HEK293T (cell line): ENCODE measurements at regions not wholly inside any gene's neighbourhood (a gene's known extent, or its start where the extent isn't known, plus 50 kb on each side); places are given as distances from the start of the nearest gene placed in this dataset.

Experiments used
- FOXK2 ChIP-seq: fragments of 450-650 bp; IDR thresholded peaks from 2 replicates; pipeline ENCODE4 v1.6.1; 2016; ENCODE audit warnings: mild to moderate bottlenecking
- LEF1 ChIP-seq: fragments of 450-650 bp; IDR thresholded peaks from 2 replicates; pipeline ENCODE4 v1.6.1; 2017; ENCODE audit warnings: mild to moderate bottlenecking, borderline replicate concordance
- SP1 ChIP-seq: fragments of 450-650 bp; IDR thresholded peaks from 2 replicates; pipeline ENCODE4 v1.6.1; 2017
- SUZ12 ChIP-seq: fragments of 450-650 bp; IDR thresholded peaks from 2 replicates; pipeline ENCODE4 v1.6.1; 2016; ENCODE audit warnings: mild to moderate bottlenecking
- ZNF384 ChIP-seq: fragments of 450-650 bp; IDR thresholded peaks from 2 replicates; pipeline ENCODE4 v1.6.1; 2016

DNA sequence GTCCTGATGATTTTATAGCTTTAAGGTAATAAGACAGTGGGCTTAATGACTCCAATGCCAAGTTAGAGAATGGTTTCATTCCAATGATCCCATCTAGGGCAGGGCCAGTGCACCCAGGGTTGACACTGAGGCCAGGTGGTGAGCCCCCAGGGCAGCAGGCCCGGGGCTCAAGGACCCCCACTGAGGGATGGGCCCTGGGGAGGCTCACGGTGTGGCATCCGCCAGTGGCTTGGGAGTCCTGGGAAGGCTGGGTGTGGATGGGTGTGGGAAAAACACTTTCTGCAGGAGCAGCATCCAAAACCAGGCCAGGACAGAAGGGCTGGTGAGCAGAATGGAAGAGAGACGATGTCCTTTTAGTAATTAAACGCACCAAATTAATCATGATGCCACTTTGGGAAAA lies 626.3 kb downstream of the TBC1D22A start:
- TF ChIP-seq ZNF384 (no peak), FOXK2 (no peak), SP1 (no peak), LEF1 (no peak), SUZ12 (no peak)
